ENCODE measurements at regions not wholly inside any gene's neighbourhood (a gene's known extent, or its start where the extent isn't known, plus 50 kb on each side); places are given as distances from the start of the nearest gene placed in this dataset.

DNA sequence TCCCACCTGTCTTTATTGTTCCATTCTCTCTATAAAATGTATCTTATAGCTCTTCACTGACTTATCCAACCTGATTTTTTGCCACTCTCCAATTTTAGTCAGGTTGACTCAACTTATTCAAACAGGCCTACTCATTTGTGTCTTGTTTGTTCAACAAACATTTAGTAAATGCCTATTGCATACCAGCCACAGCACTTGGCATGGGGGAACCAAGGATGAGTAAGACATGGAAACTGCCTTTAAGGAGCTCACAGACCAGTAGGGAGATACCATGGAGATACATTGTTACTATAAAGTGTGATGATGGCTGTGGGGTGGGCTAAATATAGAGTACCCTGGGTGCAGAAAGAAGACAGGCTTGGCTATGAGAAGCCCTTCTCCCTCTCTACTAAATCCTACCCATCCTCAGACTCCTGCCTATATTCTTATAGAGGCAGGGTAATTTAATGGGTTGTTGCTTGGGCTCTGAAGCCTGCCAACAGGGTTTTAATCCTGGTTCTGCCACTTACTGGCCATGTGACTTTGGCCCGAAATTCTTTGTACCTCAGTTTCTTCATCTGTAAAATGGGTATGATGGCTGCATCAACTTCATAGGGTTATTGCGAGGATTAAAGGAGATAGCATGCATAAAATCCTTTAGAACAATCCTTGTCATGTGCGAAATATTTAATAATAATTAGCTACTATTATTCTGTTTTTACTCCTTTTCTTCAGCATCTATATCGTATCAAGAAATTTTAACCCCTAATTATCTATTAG lies 348.5 kb upstream of the UMPS start:
- DNase-seq: no peak

DNA sequence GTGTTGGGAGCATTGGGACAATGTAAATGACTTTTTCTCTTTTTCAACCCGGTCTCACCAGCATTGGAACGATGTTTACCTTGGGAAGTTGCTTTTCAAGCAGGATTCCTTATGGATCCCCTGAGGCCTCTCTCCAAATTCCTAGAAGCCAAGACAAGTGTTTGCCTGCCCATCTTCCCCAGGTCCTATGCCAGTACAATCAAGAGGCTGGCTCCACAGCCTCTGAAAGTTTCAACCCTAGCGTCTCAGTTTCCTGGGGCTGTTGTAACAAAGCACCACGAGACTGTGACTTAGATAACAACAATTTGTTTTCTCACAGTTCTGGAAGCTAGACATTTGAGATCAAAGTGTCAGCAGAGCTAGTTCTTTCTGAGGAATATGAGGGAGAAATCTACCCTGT lies 347.2 kb upstream of the UMPS start:
- no peak for DNase-seq

DNA sequence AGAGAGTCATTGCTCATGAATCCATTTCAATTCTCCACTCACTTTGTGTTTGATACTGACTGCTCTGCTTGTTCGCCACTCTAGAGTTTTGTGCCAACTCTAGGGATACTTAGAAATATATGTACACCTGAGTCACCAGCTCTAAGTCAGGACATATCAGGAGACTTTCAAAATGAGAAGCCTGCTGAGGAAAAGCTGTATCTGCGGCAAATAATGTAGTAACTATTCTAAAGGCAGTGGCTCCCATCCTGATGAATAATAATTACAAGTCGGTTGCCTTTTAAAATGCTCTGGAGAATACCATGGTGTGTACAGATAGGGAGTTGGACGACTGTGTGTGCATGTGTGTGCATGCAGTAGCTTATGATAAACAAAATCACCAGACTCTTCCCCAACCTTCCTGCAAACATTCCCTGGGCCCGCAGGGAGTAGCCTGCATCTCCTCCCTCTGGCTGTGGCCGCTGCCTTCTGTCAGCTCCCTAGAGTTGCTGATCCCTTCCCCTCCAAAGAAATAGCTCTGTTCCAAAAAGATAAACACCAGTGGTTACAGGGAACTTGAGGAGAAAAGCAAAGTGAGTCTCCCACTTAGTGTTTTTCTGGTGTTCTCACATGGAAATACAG lies 346.3 kb upstream of the UMPS start:
- no peak for DNase-seq

DNA sequence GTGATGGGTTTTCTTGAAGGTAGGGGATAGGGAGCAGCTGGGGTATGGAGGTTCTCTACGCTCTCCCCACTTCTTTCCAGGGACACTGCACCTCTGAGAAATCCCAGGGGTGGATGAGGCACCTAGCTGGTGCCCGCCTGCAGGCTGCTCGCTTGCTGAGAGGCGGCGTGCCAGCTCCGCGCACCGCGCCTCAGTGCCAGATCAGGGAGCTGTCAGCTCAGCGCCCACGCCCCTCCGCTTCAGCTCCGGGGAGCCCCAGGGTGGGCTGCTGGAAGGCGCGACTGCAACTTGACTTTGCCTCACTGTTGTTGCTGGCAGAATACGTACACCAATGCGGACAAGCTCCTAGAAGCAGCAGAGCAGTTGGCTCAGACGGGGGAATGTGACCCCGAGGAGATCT lies 345.7 kb upstream of the UMPS start:
- DNase-seq: no peak

DNA sequence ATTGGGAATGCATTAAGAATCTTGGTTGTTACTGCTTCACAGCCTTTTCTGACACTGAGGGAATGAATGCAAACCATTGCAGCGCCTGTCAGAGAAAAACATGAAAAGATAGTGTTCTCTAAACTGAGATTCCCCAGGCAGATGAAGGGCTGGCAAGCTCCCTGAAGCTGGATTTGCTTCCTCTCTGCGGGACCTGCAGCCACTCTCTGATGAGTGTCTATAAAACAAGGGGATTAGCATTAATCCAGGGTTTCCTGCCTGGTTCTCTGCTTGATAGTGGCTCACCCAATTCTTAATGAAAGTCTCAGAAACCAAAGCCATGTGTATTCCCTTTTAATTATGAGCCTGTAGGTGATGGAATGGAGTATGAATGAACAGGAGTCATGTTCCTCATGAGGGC lies 344.3 kb upstream of the UMPS start:
- DNase-seq: no peak

DNA sequence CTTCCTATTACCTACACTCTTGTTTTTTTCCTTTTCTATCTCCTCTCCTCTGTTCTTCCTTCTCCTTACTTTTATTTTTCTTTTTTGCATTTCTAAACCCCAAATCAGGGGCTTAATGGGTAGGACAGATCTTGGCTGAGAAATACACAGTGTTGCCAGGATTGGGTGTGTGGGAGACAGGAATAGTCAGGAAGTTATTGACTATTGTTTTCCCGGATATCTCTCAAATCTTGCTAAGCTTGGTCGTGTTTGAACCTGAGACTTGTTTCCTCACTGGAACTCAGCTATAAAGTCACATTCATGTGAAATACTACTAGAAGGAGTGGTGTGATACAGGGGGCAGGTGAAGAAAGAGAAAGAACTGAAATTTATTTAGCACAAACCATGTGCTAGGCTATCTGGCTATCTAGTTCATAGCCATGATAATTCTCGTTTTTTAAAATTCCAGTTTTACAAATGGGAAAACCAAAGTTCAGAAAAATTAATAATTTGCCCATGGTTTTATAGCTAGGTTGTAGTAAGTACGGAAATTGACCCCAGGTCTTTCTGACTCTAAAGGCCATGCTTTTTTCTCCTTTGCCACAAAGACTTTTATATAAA lies 343.2 kb upstream of the UMPS start:
- DNase-seq: no peak

DNA sequence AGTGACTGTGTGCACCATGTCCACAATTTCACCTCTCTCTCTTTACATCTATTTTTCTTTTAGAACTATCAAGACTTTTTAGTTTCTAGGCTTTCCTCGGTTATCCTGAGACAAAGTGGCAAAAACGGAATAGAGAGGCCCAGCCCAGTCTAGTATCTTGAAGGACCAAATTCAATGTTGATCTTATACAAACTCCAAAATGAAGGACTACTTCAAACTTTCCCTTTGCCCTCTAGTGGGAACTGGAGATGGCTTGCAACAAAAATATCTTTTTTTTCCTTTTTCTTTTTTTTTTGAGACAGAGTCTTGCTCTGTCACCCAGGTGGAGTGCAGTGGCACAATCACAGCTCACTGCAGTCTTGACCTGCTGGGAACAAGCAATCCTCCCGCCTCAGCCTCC lies 338.5 kb upstream of the UMPS start:
- DNase-seq: no peak

DNA sequence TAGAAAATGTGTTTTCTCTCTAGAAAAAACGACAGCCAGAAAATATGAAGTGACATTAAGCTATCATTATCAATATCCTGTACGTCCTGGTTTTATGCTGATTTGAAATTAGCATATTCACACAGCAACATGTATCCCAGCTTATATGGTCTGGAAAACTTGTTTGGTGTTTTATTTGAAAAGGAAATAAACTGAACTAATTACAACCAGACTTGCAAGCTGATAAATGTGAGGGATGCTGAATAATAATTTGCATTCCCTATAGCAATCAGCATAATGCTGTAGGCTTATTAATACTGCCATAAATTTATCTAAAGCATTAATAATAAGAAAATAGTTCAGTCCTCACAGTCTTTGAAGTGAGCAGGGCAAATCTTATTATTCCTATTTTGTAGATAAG lies 336.9 kb upstream of the UMPS start:
- DNase-seq: no peak

DNA sequence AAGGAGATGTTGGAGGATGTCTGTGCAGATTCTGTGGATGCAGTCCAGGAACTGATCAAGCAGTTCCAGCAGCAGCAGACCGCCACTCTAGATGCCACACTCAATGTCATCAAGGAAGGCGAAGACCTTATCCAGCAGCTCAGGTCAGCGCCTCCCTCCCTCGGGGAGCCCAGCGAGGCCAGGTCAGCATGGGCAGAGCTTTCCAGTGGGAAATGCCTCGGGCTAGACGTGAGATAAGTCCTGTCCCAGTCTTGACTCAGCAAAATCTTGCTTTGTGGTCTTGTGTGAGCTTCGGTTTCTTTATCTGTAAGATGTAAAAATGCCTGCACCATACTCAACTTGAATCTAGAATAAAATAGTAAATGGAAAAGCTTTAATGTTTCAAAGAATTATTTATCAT lies 335.1 kb upstream of the UMPS start:
- DNase-seq: no peak

DNA sequence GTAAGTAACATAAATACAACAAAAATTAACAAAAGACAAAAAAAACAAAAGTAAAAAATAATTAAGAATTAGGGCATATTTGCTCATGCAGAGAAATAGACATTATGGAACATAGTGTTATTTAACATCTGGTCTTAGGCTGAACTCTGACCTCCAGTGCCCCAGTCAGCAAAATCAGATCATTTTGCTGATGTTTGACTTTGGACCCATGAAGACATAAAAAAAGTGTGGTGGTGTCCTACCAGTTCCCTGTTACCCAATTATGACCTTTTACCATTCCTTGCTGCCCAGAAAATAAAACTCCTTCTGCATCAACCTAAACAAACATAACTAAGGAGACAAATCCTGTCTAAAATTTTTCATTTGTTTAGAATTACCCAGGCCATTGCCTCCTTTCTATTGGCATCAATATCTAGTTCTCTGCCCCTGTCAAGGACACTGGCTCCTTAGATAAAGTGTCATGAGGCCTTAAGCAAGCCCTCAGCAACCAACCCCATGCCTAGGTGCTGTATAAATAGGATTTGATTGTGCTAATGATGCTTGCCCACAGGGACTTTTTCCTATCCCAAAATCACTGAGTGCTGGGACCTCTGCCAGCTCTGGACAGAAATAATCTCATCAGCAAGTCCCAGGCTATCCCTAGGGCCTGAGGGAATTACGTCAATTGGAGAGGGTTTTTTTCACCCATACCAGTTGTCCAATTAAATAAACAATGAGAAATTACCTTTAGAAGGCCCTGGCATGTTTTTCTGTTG lies 334.5 kb upstream of the UMPS start:
- DNase-seq: no peak

DNA sequence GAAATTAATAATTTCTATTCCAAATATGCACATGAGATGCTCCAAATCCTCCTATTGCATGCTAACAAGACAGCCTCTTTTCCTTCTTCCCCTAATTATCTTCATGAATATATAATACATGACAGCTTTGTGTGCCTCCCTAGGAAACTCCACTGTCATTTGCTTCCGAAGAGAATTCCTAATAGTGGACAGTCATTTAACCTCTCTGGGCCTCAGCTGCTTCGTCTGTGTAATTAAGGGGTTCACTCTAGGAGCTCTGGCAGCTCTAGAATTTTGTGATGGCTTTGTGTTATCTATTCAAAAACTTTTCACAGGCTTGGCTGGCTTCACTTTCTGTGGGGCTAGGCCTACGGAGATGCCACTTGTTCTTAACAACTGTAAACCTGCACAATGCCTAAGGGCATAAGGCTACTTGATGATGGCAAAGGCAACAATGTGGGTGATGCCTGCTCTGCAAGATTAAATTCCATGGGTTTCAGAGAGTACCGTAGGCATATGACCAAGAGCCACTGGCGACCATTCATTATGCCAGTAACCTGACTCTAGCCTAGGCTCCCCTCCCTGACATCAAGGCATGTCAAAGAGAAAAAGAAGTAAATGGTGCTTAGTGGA lies 333.8 kb upstream of the UMPS start:
- DNase-seq: no peak

DNA sequence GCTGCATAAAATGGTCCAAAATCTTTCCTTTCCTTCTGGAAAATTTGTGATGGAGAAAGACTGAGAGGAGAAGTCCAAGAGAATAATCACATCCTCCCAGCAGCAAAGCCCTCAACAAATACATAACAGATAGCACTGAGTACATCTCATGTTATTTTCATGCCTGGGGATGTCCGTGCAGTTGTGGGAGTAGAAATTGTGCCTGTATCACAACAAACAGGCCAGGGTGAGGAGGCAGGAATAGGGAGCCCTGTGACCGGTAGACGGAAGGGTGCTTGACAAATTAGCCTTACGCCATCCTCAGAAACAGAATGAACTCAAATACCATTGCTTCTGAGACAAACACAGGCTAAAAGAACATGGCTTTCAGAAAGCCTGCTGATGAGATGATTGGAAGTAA lies 333.2 kb upstream of the UMPS start:
- DNase-seq: no peak

DNA sequence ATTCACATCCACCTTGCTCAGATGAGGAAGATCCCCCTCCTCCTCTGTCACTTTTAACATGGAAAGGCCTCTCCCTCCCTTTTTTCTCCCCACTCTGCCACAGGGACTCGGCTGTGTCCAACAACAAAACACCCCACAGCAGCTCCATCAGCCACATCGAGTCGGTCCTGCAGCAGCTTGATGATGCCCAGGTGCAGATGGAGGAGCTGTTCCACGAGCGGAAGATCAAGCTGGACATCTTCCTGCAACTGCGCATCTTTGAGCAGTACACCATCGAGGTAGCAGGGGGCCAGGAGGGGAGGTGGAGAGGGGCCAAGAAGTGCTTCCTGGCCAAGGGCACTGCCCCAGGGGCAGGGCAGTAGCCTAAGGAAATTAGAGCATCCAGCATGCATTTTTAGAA lies 331.7 kb upstream of the UMPS start:
- DNase-seq: no peak

DNA sequence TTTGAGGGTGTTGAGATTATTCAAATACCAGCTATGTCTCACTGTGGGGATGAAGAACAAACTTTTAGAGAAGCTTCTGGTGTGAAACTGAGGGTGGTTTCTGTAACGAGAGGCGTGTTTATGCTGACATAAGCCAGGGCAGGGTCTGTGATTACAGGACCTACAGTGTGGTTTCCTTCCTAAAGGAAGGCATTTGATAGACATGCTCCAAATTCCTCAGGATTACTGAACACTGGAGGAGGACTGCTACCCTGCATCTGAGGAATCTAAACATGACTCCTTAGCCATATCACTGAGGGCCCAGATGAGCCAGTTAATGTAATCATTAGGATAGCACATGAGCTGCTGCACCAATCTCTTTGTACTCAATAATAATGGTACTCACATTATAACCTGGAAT lies 328.4 kb upstream of the UMPS start:
- DNase-seq: no peak

DNA sequence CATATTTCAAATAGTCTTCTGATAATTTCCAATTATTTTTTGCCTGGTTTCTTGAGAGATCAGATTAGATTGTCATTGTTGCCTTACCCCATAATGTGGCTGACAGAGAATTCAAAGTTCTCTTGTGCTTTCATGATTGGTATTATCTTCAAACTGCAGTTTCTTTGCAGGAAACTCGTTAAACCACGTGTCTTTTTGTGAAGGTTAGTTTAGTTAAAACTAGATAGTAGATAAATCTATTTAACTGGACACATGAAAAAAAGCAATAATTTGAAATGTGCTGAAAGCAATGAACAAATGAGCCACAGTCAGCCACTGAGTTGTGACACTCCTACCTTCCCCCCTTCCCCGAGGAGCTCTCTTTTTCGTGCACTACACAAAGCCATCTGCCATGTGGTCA lies 327.5 kb upstream of the UMPS start:
- no peak for DNase-seq

DNA sequence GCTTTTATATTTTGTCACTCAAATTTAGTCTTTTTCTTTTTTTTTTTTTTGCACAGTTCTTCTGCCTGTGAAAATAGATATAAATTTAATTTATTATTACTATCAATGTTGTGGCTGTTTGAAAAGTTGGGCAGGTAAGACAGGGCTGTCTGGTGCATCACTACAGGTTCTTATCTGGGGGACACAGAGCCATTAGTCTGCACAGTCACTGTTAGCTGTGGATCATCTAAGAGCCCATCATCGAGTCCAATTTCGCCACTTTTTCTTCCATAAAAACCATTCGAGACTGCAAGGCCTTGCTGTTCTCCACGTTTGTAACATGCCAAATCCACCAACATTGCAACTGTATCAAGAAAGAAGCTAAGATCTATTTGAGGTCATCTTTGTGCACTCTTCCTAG lies 325.6 kb upstream of the UMPS start:
- no peak for DNase-seq

DNA sequence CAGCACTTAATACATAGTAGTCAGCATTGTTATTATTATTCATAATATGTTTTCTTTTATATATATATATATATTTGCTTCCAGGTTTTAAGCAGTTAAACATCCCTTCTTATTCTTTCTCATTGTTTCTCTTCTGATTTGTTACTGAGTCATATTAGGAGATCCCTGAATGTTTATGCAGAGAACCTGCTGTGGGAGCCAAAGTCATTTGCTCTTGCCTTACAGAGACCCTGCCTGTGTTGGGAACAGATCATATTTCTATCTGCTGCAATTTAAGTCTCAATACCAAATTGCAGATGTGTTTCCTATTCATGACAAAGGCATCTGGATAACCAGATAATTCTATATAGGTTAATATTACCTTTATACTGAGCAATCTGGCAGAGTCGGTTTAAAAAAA lies 323.0 kb upstream of the UMPS start:
- no peak for DNase-seq

DNA sequence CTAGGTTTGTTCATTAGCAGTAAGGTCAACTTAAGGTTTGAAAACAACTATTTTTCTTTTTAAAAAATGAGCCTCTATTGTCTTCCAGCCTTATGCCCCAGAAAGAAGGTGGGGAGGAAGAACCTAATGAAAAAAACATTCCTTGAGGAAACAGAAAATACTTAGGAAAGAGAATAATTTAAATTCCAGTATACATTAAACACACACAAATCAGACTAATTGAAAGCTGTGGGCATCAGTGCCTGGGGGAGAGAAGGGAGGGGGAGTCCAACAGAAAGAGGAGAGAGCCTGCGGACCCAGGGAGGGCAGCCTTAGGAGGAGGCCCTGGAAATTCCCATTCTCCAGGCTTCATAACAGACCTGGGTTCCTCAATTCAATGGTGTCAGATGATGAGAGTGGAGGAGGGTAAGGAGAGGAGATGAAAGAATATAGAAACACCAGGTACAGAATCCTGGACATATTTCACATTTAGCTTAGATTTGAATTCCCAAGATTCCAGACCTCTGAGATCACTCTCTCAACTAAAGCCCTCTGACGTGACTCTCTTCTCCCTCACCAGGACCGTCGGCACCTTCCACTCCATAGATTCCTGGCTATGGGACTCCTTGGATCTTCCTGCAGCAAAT lies 320.5 kb upstream of the UMPS start:
- DNase-seq: no peak

DNA sequence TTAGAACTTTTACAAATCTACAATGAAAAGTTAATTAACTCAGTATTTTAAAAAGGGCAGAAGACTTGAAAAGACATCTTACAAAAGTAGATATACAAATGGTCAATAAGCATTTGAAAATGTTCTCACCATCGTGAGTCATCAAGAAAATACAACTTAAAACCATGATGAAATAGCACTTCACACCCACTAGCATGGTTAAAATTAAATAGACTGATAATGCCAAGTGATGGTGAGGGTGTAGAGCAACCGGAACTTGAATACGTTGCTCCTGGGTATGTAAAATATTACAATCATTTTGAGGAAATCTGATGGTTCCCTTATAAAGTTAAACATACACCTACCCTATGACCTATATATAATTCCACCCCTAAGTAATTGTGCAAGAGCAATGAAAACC lies 319.8 kb upstream of the UMPS start:
- no peak for DNase-seq

DNA sequence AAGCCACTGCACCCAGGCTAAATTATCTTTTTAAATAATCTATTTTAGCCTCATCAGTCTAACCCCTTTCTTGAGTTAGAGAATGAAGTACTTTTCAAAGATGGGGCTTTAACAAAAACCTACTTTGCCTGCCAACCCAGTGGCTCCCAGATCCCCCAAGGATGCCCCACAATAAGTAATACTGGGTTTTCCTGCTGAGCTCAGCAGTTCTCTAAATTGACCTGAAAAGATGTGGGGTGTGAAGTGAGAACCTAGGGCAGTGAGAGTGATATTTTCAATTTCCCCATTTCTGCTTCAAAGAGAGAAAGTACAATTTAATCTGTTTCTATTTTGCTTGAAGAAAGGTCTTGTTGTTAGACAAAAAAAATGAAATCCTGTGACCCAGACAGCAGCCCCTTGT lies 318.5 kb upstream of the UMPS start:
- no peak for DNase-seq

DNA sequence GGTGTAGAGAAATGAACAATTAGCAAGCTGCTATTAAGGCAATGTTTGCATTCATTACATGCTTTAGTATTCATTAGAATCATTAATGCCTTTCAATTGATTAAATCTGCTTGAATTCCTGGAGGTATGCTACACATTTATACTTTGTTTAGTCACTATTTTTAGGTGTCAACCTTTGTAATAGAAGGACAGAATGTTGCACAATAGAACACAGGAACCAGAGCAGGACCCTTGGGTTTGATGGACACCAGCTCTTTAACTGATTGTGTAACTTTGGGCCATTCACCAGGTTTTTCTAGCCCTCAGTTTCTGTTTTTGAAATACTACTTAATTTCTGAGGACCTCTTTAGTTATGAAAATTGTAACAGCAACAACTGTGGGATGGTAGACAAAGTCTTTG lies 317.6 kb upstream of the UMPS start:
- no peak for DNase-seq

DNA sequence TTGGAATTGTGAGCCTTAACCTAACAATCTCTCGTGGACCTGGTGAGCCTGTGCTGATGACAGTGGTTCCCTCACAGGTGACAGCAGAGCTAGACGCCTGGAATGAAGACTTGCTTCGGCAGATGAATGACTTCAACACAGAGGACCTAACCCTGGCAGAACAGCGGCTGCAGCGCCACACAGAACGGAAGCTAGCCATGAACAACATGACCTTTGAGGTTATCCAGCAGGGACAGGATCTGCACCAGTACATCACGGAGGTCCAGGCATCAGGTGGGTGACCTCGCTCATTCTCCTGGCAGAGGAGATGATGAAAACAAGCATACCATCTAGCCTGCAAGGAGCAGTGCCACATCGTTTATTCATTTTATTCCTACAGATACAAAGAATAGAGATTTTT lies 316.9 kb upstream of the UMPS start:
- no peak for DNase-seq

DNA sequence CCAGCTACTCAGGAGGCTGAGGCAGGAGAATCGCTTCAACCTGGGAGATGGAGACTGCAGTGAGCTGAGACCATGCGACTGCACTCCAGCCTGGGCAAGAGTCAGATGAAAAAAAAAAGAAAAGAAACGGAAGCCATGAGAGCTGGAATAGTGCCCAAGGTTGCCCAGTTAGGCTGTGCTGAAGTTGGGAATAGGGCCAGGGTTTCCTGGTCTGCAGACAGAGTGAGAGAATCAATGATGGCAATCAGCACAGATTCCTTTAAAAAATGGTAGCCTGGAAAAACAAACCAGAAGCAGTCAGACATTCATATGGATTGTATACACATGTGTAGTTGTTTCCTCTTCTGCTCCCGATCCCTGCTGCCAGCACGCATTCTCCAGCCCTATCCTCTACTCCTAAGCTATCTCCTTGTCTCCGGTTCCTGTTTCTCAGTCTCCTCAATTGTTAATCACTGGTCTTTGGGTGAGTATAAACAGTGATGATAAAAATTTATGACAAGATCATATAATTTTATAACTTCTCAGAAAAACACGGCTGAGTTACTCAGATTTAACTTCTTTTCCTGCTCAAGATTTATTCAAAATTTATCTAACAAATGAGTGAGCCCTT lies 316.2 kb upstream of the UMPS start:
- no peak for DNase-seq
